Body of pancreas (tissue), 4 donors: ENCODE measurements at regions not wholly inside any gene's neighbourhood (a gene's known extent, or its start where the extent isn't known, plus 50 kb on each side); places are given as distances from the start of the nearest gene placed in this dataset.

ENCODE experiments used
- ATAC-seq: fragments of 150-250 bp; one replicate; pipeline ENCODE4 v1.9.1; 2016
- DNase-seq, 4 donors: peaks; one replicate each; pipeline ENCODE4 v3.0.0-alpha.2; 2019
- H3K27ac ChIP-seq, 4 donors: fragments of 200-600 bp; sonication (generic); 1 replicate in 3 of 4; 2 replicates in 1 of 4; pipeline versions ENCODE4 v1.5.1 to v1.6.1; 2016 to 2019; ENCODE audit warnings: mild to moderate bottlenecking in 1 of 4, mixed read lengths in 1 of 4, moderate library complexity in 1 of 4
- H3K27me3 ChIP-seq, 2 donors: fragments of 200-600 bp; sonication (generic); one replicate each; pipeline ENCODE4 v1.6.0; 2016; ENCODE audit warnings: mild to moderate bottlenecking in 1 of 2
- H3K36me3 ChIP-seq, 2 donors: fragments of 200-600 bp; sonication (generic); replicated peaks in 1 of 2; 2 replicates each; pipeline ENCODE4 v1.5.1; 2016; ENCODE audit warnings: low read depth in 2 of 2; ENCODE audit not compliant: insufficient read depth in 1 of 2
- H3K4me1 ChIP-seq: fragments of 200-600 bp; sonication (generic); one replicate; pipeline ENCODE4 v1.6.0; 2016
- H3K4me3 ChIP-seq, 2 donors: fragments of 200-600 bp; sonication (generic); 1 replicate in 1 of 2; 2 replicates in 1 of 2; pipeline ENCODE4 v1.5.1; 2016 to 2019
- H3K9me3 ChIP-seq, 3 donors: fragments of 200-600 bp; sonication (generic); 1 replicate in 2 of 3; 2 replicates in 1 of 3; pipeline ENCODE4 v1.5.1; 2016
- CTCF ChIP-seq, 7 experiments: fragments of 450-650 bp in 4 of 7; fragments of 200-600 bp in 3 of 7; sonication (generic) in 3 of 7; IDR thresholded peaks; one replicate each; pipeline ENCODE4 v1.5.1; 2016 to 2019; ENCODE audit warnings: antibody characterized with exemption in 7 of 7
- POLR2A ChIP-seq, 3 donors: fragments of 450-650 bp; IDR thresholded peaks; one replicate each; pipeline ENCODE4 v1.6.1; 2016; ENCODE audit warnings: antibody characterized with exemption in 3 of 3, mild to moderate bottlenecking in 2 of 3
- WGBS, 2 donors: methylation state at CpG; one replicate each; pipeline ENCODE4 v1.1.5; 2017; 5-methylcytosine and 5-hydroxymethylcytosine counted together
- intact Hi-C: fragments of 100-400 bp; cut with DNase I; formaldehyde crosslinking; loops from one replicate; pipeline ENCODE4 v1.15.1; 2023

DNA sequence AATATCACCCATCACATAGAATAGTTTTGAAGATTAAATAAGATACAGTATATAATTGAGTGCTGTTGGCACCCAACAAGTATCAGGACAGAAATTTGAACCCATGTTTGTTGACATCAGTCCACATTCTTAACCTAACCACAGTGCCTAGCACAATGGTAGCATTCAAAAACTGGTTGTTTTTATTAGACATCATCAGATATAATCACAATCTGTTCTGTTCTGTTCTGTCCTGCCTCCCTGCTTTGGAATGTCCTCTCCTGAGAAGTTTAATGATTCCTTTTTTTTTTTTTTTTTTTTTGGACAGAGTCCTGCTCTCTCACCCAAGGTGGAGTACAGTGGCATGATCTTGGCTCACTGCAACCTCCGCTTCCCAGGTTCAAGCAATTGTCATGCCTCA, 476.6 kb downstream of the RMST start:
- ATAC-seq (peak; percentile 60), DNase-seq (no peak)
- H3K9me3 ChIP-seq = no peaks in the 10 kb centered on the region
- H3K4me1 ChIP-seq = no peaks in the 10 kb centered on the region
- H3K4me3 ChIP-seq = no peak overlapping the region
- no peak overlapping the region for H3K27ac ChIP-seq
- intact Hi-C loops = no loop called here
- TF ChIP-seq POLR2A (IDR thresholded peaks at IDR 0.05) = no peak
- no peak for TF ChIP-seq CTCF (IDR thresholded peaks at IDR 0.05)
- 79 to 82% methylated on average over 1 of the region's 1 CpG for WGBS, 2 donors
- no peaks in the 10 kb centered on the region for H3K27me3 ChIP-seq
- H3K36me3 ChIP-seq = no peaks in the 10 kb centered on the region

- no peaks in the 10 kb centered on the region for H3K4me1 ChIP-seq
- 53 to 65% methylated on average over 1 of the region's 1 CpG for WGBS, 2 donors
- no peak overlapping the region for H3K27ac ChIP-seq
- intact Hi-C loops = no loop called here
- H3K36me3 ChIP-seq = no peaks in the 10 kb centered on the region
- no peak overlapping the region for H3K4me3 ChIP-seq
- H3K9me3 ChIP-seq = no peaks in the 10 kb centered on the region
- no peaks in the 10 kb centered on the region for H3K27me3 ChIP-seq
- DNase-seq = no peak
- no peak for TF ChIP-seq CTCF (IDR thresholded peaks at IDR 0.05)
- TF ChIP-seq POLR2A (IDR thresholded peaks at IDR 0.05) = no peak
- no peak for ATAC-seq
Measured at GRCh38 chr12:97940105-97940504, 477.5 kb downstream of the RMST start.

GRCh38 chr12:97940629-97941028, 478.0 kb downstream of the RMST start:
- H3K9me3 ChIP-seq = no peaks in the 10 kb centered on the region
- 43 to 49% methylated on average over 2 of the region's 2 CpGs for WGBS, 2 donors
- ATAC-seq = no peak
- H3K4me1 ChIP-seq = no peaks in the 10 kb centered on the region
- H3K36me3 ChIP-seq = no peaks in the 10 kb centered on the region
- no peak for DNase-seq
- no peaks in the 10 kb centered on the region for H3K27me3 ChIP-seq
- intact Hi-C loops = no loop called here
- no peak overlapping the region for H3K4me3 ChIP-seq
- H3K27ac ChIP-seq = no peak overlapping the region
- no peak for TF ChIP-seq CTCF (IDR thresholded peaks at IDR 0.05)
- no peak for TF ChIP-seq POLR2A (IDR thresholded peaks at IDR 0.05)

GRCh38 chr12:97941686-97942354, 479.2 kb downstream of the RMST start:
- no peaks in the 10 kb centered on the region for H3K36me3 ChIP-seq
- no peaks in the 10 kb centered on the region for H3K9me3 ChIP-seq
- no peak overlapping the region for H3K4me3 ChIP-seq
- H3K27ac ChIP-seq = no peak overlapping the region
- DNase-seq (no peak), ATAC-seq (no peak)
- no peaks in the 10 kb centered on the region for H3K27me3 ChIP-seq
- no peaks in the 10 kb centered on the region for H3K4me1 ChIP-seq
- intact Hi-C loops = no loop called here
- TF ChIP-seq CTCF (IDR thresholded peaks at IDR 0.05) = no peak
- no peak for TF ChIP-seq POLR2A (IDR thresholded peaks at IDR 0.05)
- WGBS, 2 donors = 69 to 70% methylated on average over 3 of the region's 3 CpGs

- ATAC-seq = no peak
- H3K4me3 ChIP-seq = no peak overlapping the region
- TF ChIP-seq CTCF (IDR thresholded peaks at IDR 0.05) = peak in 1 of 7 experiments; percentile 8
- TF ChIP-seq POLR2A (IDR thresholded peaks at IDR 0.05) = no peak
- 63 to 79% methylated on average over 1 of the region's 1 CpG for WGBS, 2 donors
- H3K36me3 ChIP-seq = no peaks in the 10 kb centered on the region
- no peak for DNase-seq
- no peaks in the 10 kb centered on the region for H3K9me3 ChIP-seq
- intact Hi-C loops = no loop called here
- H3K4me1 ChIP-seq = no peaks in the 10 kb centered on the region
- H3K27me3 ChIP-seq = no peaks in the 10 kb centered on the region
- no peak overlapping the region for H3K27ac ChIP-seq
Measured at GRCh38 chr12:97943359-97943758, 480.8 kb downstream of the RMST start.
